Activated T-cell treated with anti-CD3 and anti-CD28 coated beads, Interleukin-2, amount 50 U/mL, for 72 hours (primary cell): ENCODE measurements at regions not wholly inside any gene's neighbourhood (a gene's known extent, or its start where the extent isn't known, plus 50 kb on each side); places are given as distances from the start of the nearest gene placed in this dataset.
"Not testable (repeated sequence)": the region's sequence is repeated elsewhere in the genome, so short reads cannot be mapped to it uniquely, and the experiment has no call there.

ENCODE experiments used
- ATAC-seq, 2 donors: fragments of 150-1000 bp; cut with Tn5 transposase; replicated peaks in 1 of 2; 2 replicates each; pipeline ENCODE4 v1.10.0; 2021; ENCODE audit warnings: moderate library complexity in 2 of 2, mild to moderate bottlenecking in 1 of 2
- DNase-seq, 2 donors: peaks; one replicate each; pipeline ENCODE4 v3.0.0; 2021 to 2022; ENCODE audit warnings: mixed read lengths in 1 of 2
- H3K27ac Mint-ChIP-seq: one replicate; pipeline ENCODE4 v1.8.0; 2022; ENCODE audit warnings: mild to moderate bottlenecking, moderate library complexity, mixed read lengths
- H3K27me3 Mint-ChIP-seq: one replicate; pipeline ENCODE4 v1.8.0; 2022; ENCODE audit warnings: low read depth, mixed read lengths
- H3K36me3 Mint-ChIP-seq, 2 donors: one replicate each; pipeline ENCODE4 v1.8.0; 2022; ENCODE audit warnings: mixed read lengths in 2 of 2, mild to moderate bottlenecking in 1 of 2; ENCODE audit not compliant: insufficient read depth in 2 of 2
- H3K4me1 Mint-ChIP-seq: one replicate; pipeline ENCODE4 v1.8.0; 2022; ENCODE audit warnings: low read depth, mixed read lengths
- H3K4me3 Mint-ChIP-seq, 2 donors: one replicate each; pipeline ENCODE4 v1.8.0; 2022; ENCODE audit warnings: mild to moderate bottlenecking in 2 of 2, mixed read lengths in 2 of 2, moderate library complexity in 2 of 2
- H3K9me3 Mint-ChIP-seq, 2 donors: one replicate each; pipeline ENCODE4 v1.8.0; 2022; ENCODE audit warnings: mixed read lengths in 2 of 2

DNA sequence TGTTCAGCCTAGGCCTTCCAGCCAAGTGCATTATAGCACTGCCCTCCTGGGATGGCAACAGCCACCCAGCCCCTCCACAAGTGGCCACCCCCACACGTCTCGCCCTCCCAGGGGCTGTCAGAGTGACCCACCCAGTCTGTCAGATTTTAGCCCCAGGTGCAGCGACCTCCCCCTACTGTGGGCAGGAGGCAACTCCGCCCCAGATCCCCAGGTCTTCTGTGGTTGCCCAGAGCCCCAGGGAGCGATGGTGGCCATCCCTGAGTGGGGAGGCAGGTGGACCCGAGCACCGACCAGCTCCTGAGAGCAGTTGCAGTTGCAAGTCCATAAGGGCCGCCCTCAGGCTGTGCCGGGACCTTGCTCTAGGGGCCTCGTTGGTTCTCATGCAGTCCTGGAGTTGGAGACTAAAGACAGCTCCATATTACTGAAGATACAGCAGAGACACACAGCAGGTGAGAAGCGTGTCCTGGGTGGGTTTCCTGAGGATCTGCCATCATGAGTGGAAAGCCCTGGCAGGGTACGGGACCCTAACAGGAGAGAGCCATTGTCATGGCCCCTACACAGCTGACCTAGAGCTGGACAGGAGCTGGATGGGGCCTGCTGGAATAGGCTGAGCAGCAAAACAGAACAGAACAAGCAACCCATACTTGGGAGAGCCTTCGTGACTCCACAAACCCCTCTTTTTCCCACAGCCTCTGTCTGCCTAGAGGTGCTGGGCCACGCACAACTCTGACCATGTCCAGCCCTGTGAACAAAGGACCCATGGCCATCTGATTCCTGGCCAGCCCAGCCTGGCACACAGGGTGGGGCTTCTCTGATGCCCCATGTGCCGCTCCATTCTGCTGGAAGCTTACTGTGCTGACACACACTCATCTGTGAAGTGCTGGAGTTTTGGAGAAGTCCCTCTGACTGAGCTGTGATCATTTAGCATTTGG is 110.3 kb upstream of the ALDH1A3 start:
- H3K36me3 Mint-ChIP-seq: no peaks in the 10 kb centered on the region
- no peak overlapping the region for H3K4me3 Mint-ChIP-seq
- no peak for ATAC-seq

DNA sequence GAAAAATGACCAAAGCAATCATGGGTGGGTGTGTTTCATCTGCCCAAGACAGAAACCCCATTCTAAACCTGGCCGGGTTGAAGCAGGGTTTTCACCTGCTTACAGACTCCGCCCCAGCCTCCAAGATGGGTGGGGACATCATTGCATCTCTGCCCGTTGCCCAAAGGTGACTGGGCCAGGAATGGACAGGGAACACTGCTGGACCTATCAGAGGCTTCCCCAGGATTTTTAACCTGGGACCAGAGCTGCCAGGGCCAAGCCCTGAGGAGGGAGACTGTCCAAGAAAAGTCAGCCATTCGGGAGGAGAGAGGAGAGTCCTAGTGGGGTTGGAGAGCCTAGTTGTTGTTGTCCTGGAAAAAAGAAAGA is 109.7 kb upstream of the ALDH1A3 start:
- Mint-ChIP-seq H3K27me3 (peaks cover 13% of the 10 kb centered on the region), H3K4me1 (no peaks in the 10 kb centered on the region), H3K9me3 (no peaks in the 10 kb centered on the region), H3K27ac (no peak overlapping the region), H3K36me3 (no peaks in the 10 kb centered on the region), H3K4me3 (no peak overlapping the region)
- ATAC-seq: no peak
- no peak for DNase-seq

More for the DNA sequence above, 110.3 kb upstream of the ALDH1A3 start:
- no peaks in the 10 kb centered on the region for H3K9me3 Mint-ChIP-seq
- peaks cover 13% of the 10 kb centered on the region for H3K27me3 Mint-ChIP-seq
- no peaks in the 10 kb centered on the region for H3K4me1 Mint-ChIP-seq
- no peak for DNase-seq
- H3K27ac Mint-ChIP-seq: no peak overlapping the region

DNA sequence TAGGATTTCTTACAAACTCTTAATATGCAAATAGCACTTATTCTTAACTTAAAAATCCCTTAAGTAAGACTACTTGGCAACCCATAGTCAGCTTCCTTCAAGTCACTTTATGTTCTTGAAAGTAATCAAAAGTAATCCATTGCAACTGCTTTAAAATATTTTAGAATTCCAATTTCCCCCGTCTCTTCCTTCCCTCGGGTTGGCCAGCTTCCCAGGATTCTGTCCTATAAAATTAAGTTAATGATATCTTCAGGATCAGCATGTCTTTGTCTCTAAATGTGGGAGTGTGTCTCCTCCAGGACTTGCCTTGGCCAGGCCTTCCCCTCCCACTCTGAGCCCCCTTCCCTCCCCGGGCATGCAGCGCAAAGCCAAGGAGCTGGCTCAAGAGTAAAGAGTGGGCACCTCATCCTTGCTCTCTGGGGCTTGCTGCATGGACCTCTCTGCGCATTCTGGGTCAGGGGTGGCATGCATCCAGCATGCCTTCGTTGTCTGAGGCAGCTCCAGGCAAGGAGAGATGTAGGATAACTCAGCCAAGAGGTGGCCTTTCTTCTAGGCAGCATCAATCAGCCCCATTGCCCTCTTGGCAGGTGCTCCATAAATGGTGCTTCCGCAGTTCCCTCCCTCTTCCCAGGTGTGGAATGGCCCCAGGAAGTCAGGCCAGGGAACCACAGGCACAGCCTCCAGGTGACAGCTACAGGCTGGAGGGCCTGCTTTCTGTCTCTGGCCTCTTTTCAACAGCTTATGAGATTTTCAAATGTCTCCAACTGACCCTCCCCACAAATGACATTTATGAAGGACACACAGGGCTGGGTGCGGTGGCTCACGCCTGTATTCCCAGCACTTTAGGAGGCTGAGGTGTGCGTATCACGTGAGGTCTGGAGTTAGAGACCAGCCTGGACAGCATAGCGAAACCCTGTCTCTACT is 108.7 kb upstream of the ALDH1A3 start:
- ATAC-seq (no peak), DNase-seq (no peak)
- Mint-ChIP-seq H3K27me3 (peaks cover 13% of the 10 kb centered on the region), H3K9me3 (peaks cover 0 to 3% of the 10 kb centered on the region in 2 donors), H3K4me1 (no peaks in the 10 kb centered on the region), H3K36me3 (no peaks in the 10 kb centered on the region), H3K27ac (no peak overlapping the region), H3K4me3 (no peak overlapping the region)

DNA sequence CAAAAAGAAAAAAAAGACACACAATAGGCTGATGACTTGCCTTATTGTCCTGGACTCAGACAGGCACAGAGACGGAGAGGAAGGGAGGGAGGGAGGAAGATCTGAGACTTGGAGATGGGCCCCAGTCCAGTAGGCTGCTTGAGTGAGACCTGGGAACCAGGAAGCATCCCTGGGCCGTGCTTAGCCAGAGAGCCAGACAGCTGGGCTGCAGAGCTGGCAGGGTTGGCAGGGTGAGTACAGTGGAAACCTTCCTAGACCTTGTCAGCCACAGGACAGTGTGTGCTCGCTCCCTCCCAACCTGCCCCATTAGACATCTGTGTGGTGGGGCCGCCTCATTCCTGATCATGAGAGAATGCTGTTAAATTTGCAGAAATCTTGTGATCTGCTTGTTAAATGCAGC is 107.9 kb upstream of the ALDH1A3 start:
- no peak for ATAC-seq
- no peaks in the 10 kb centered on the region for H3K36me3 Mint-ChIP-seq
- peaks cover 7% of the 10 kb centered on the region for H3K27me3 Mint-ChIP-seq

DNA sequence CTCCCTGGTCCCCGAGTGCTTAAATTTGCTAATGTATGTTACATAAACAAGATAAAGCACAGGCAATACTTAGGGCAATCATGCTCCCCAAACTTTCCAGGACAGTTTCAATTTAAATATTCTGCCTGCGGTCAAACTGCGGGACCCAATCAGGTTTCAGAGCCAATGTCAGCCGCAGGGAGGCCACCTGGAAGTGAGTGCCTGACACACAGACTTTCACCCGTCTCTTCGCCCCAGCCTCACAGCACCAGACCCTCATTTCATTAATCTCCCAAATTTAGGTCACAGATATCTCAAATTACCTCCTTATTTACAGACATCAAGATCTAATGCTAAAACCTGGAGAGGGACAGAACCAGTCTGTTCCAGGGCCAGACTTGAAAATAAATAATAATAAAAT is 107.2 kb upstream of the ALDH1A3 start:
- Mint-ChIP-seq H3K36me3 (no peaks in the 10 kb centered on the region), H3K4me1 (no peaks in the 10 kb centered on the region), H3K9me3 (peaks cover 0 to 3% of the 10 kb centered on the region in 2 donors), H3K27me3 (peaks cover 7% of the 10 kb centered on the region), H3K27ac (no peak overlapping the region), H3K4me3 (no peak overlapping the region)
- DNase-seq (no peak), ATAC-seq (no peak)

More for the DNA sequence above, 107.9 kb upstream of the ALDH1A3 start:
- H3K4me1 Mint-ChIP-seq: no peaks in the 10 kb centered on the region
- H3K4me3 Mint-ChIP-seq: no peak overlapping the region
- no peak overlapping the region for H3K27ac Mint-ChIP-seq
- H3K9me3 Mint-ChIP-seq: peaks cover 0 to 3% of the 10 kb centered on the region in 2 donors
- no peak for DNase-seq

DNA sequence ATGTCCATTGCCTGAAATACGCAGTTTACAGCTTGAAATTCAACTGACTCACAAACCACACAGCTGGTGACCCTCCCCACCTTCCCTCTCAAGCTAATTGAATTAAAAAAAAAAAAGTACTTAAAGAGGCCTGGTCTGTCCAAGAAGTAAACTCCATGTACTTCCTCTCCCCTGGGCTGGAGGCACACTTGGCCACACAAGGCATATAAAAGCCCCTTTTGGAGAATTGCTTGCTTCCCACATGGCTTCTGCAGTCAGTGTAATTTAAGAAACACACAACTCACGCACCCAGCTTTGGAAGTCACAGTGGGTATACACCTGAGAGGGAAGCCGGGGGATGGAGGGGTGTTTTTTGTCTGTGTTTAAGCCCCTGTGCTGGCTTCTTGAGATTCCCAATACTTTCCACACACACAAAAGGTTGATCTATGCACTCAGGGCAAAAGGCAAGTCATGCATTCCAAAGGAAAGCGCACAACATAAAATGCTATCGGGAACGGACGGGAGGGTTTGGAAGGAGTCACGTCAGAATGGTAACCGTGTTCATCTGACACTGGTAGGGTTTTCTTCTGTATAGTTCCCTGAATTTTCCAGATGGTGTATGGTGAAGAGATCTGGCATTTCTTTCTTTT is 106.6 kb upstream of the ALDH1A3 start:
- Mint-ChIP-seq H3K27ac (no peak overlapping the region), H3K27me3 (peaks cover 7% of the 10 kb centered on the region), H3K4me1 (no peaks in the 10 kb centered on the region), H3K4me3 (no peak overlapping the region), H3K36me3 (no peaks in the 10 kb centered on the region), H3K9me3 (peaks cover 0 to 3% of the 10 kb centered on the region in 2 donors)
- DNase-seq (no peak), ATAC-seq (no peak)

DNA sequence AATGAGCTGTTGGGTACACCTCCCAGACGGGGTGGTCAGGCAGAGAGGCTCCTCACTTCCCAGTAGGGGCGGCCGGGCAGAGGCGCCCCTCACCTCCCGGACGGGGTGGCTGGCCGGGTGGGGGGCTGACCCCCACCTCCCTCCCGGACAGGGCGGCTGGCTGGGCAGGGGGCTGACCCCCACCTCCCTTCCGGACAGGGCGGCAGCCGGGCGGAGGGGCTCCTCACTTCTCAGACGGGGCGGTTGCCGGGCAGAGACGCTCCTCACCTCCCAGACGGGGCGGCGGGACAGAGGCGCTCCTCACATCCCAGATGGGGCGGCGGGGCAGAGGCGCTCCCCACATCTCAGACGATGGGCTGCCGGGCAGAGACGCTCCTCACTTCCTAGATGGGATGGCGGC is 105.6 kb upstream of the ALDH1A3 start:
- not testable (repeated sequence) for ATAC-seq, H3K36me3 Mint-ChIP-seq, H3K4me3 Mint-ChIP-seq, H3K27me3 Mint-ChIP-seq, H3K27ac Mint-ChIP-seq, H3K4me1 Mint-ChIP-seq, H3K9me3 Mint-ChIP-seq, DNase-seq

DNA sequence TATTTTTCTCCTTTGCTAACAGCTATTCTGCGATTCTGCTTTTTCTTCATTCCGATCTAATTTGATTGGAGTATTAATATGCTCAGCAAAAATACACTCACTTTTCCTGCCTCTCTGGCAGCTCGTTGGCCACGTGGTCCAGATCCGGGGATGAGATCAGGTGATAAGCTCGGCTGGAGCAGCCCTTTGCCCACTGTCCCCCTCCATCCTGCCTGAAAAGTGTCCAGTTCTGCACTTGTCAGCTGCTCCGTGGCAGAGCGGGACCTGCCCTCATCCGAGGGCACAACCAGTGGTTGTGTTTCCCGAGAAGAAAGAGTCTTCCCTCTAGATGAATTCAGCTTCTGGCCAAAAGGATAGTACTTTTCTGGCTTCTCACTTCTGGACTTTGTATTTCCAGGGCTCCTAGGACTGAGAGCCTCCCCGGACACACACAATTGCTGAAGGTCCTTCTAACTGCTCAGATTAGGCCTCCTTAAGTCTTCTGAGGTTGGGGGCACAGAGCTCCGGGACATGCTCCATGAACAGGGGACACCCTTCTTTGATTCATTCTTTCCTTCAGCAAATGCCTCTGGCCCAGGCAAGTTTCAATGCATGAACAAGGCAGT is 103.9 kb upstream of the ALDH1A3 start:
- Mint-ChIP-seq H3K27me3 (no peaks in the 10 kb centered on the region), H3K4me1 (no peaks in the 10 kb centered on the region), H3K4me3 (no peak overlapping the region), H3K9me3 (peaks cover 0 to 3% of the 10 kb centered on the region in 2 donors), H3K27ac (no peak overlapping the region), H3K36me3 (no peaks in the 10 kb centered on the region)
- no peak for ATAC-seq
- DNase-seq: no peak

DNA sequence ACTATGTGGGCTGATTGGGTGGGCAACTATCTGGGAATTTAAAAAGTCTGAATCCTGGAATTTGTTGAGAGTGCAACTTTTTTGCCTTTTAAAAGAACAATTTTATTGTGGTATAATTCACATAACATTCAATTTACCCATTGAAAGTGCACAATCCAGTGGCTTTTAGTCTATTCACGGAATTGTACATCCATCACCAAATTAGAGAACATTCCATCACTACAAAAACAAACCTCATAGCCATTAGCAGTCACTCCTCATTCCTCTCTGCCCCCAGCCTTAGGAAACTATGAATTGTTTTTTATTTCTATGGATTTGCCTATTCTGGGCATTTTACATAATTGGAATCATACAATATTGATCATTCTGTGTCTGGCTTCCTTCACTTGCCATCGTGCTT is 101.8 kb upstream of the ALDH1A3 start:
- no peaks in the 10 kb centered on the region for H3K36me3 Mint-ChIP-seq
- H3K4me1 Mint-ChIP-seq: no peaks in the 10 kb centered on the region
- H3K9me3 Mint-ChIP-seq: peaks cover 0 to 3% of the 10 kb centered on the region in 2 donors
- no peaks in the 10 kb centered on the region for H3K27me3 Mint-ChIP-seq
- H3K4me3 Mint-ChIP-seq: no peak overlapping the region
- DNase-seq (no peak), ATAC-seq (no peak)
- no peak overlapping the region for H3K27ac Mint-ChIP-seq

DNA sequence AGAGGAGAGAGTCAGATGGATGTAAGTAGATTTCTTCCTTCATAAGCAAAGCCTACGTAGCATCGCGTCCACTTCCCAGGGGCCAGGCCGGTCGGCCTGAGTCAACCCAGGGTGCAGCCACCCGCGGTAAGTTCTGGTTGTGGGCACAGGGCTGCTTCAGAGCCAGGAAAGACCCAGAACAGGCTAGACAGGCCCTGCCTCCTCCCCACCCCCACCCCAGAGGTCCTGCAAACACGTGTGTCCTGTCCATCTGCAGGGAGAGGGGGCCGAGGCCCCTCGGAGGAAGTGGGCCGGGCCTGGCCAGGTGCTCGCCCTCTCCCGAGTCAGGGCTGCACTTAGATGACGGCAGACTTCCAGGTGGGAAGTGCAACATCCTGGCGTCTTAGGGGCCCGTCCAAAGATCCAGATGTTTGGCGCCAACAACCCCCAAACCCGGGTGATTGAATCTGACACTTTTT is 100.8 kb upstream of the ALDH1A3 start:
- H3K4me1 Mint-ChIP-seq: no peaks in the 10 kb centered on the region
- peaks cover 0 to 3% of the 10 kb centered on the region in 2 donors for H3K9me3 Mint-ChIP-seq
- DNase-seq: no peak
- no peak overlapping the region for H3K4me3 Mint-ChIP-seq
- peaks cover 3% of the 10 kb centered on the region for H3K27me3 Mint-ChIP-seq
- H3K36me3 Mint-ChIP-seq: no peaks in the 10 kb centered on the region
- no peak overlapping the region for H3K27ac Mint-ChIP-seq
- no peak for ATAC-seq

DNA sequence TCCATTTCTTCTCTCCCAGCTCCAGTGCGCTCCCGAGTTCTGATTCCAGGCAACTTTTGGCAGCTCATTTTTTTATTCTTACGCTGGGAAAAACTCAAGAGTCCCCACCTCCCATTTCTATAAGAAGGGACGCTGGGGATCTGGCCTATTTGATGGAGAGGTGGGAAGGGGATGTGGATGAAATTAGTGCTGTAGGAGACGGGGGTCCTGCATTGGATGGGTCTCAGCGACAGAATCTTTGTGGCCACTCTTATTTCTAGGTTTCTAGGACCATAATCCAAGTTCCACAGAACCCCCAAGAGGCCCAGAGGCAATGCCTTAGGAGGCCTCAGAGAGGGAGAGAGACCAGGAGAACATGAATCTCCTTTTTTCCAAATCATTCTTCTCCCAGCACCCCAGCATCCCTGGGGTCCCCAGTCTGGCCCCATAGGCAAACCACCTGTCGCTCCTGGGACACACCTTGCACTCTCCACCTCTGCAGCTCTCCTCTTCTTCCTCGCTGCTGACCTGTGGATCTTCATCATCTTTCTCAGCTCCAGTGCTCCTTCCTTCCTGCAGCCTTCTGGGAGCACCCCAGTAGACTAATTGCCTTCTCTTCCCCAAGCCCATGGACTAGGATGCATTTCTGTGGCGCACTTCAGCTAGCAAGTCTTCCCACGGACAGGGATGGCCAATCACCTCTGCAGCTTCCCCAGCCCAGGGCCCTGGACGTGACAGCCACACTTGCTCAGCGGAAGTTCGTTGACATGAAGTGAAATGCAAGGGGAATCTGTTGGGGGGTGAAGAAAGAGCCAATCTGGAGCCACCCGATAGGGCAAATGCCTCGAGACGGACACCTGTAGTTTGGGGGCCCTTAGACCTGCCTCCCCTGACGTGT is 100.1 kb upstream of the ALDH1A3 start:
- no peak for DNase-seq
- Mint-ChIP-seq H3K4me1 (no peaks in the 10 kb centered on the region), H3K27ac (no peak overlapping the region), H3K36me3 (no peaks in the 10 kb centered on the region), H3K4me3 (no peak overlapping the region), H3K27me3 (peaks cover 6% of the 10 kb centered on the region), H3K9me3 (peaks cover 0 to 3% of the 10 kb centered on the region in 2 donors)
- ATAC-seq: no peak
